GM12878 (cell line): ENCODE measurements at regions not wholly inside any gene's neighbourhood (a gene's known extent, or its start where the extent isn't known, plus 50 kb on each side); places are given as distances from the start of the nearest gene placed in this dataset.

Experiments used
- ATAC-seq: fragments of 200-7000 bp; cut with Tn5 transposase; 3 replicates; pipeline ENCODE4 v1.9.1; 2020; ENCODE audit warnings: mild to moderate bottlenecking, moderate library complexity
- BruUV-seq: library from RNA; stranded (reverse); fragments of 400-500 nt; replicated peaks from 2 replicates; lab custom pipeline; 2021; lab: Mats Ljungman, UMichigan
- CTCF ChIA-PET: fragments of 300-600 bp; sonication (Branson Sonifier 250); formaldehyde crosslinking; extraction: SDS; loops from one replicate; lab custom pipeline; 2021; ENCODE audit warnings: inconsistent platforms; lab: Yijun Ruan, JAX
- POLR2A ChIA-PET: fragments of 350-600 bp; formaldehyde crosslinking; extraction: SDS; loops from one replicate; lab custom pipeline; 2021; ENCODE audit warnings: inconsistent platforms; lab: Charles Lee
- RAD21 ChIA-PET: fragments of 300-600 bp; sonication (Branson Sonifier 250); formaldehyde crosslinking; loops from one replicate; lab custom pipeline; 2023; ENCODE audit warnings: antibody characterized with exemption; ENCODE audit not compliant: unreplicated experiment; lab: Charles Lee
- SMC1A ChIA-PET: fragments of 300-600 bp; sonication (Branson Sonifier 250); formaldehyde crosslinking; loops from one replicate; lab custom pipeline; 2023; ENCODE audit not compliant: unreplicated experiment, uncharacterized antibody; lab: Charles Lee
- DNase-seq: peaks from one replicate; pipeline ENCODE4 v3.0.0-alpha.2; 2011; ENCODE audit warnings: low read depth, low spot score
- FAIRE-seq: peaks from 3 replicates; lab custom pipeline; 2011; peaks lifted over from hg19 to GRCh38; lab: Jason Lieb, UNC
- H2AFZ ChIP-seq: 2 replicates; pipeline ENCODE4 v1.6.0; 2011; ENCODE audit warnings: low read depth, low read length, control low read depth; ENCODE audit not compliant: control insufficient read depth
- H3K27ac ChIP-seq: 2 replicates; pipeline ENCODE4 v1.5.1; 2011; ENCODE audit warnings: control low read depth; ENCODE audit not compliant: control insufficient read depth, insufficient read depth
- H3K27me3 ChIP-seq, 2 experiments: replicated peaks in 1 of 2; 2 replicates each; pipeline versions ENCODE4 v1.6.0 to v1.6.1; 2011; ENCODE audit warnings: low read length in 1 of 2; ENCODE audit not compliant: control insufficient read depth in 2 of 2, insufficient read depth in 2 of 2
- H3K36me3 ChIP-seq, 2 experiments: 2 replicates each; pipeline ENCODE4 v1.5.1; 2011; ENCODE audit warnings: low read length in 1 of 2; ENCODE audit not compliant: control insufficient read depth in 2 of 2, insufficient read depth in 2 of 2
- H3K4me1 ChIP-seq: 2 replicates; pipeline ENCODE4 v1.6.1; 2011; ENCODE audit warnings: mild to moderate bottlenecking, low read length, moderate library complexity, mixed read lengths; ENCODE audit not compliant: control insufficient read depth, insufficient read depth
- H3K4me2 ChIP-seq: 2 replicates; pipeline ENCODE4 v1.6.0; 2011; ENCODE audit warnings: control low read depth; ENCODE audit not compliant: control insufficient read depth, insufficient read depth
- H3K4me3 ChIP-seq: fragments of 200-600 bp; sonication (generic); 2 replicates; pipeline ENCODE4 v1.5.1; 2016
- H3K79me2 ChIP-seq: 2 replicates; pipeline ENCODE4 v1.6.0; 2011; ENCODE audit warnings: low read length; ENCODE audit not compliant: control insufficient read depth, insufficient read depth
- H3K9ac ChIP-seq: 2 replicates; pipeline ENCODE4 v1.8.0; 2011; ENCODE audit warnings: low read length, control low read depth, mixed read lengths; ENCODE audit not compliant: control insufficient read depth, insufficient read depth
- H3K9me3 ChIP-seq: replicated peaks from 3 replicates; pipeline ENCODE4 v1.5.1; 2011; ENCODE audit warnings: mild to moderate bottlenecking, low read length; ENCODE audit not compliant: control insufficient read depth, insufficient read depth
- H4K20me1 ChIP-seq: 2 replicates; pipeline ENCODE4 v1.6.0; 2011; ENCODE audit not compliant: control insufficient read depth, insufficient read depth
- BHLHE40 ChIP-seq, 2 experiments: fragments of 450-650 bp in 1 of 2; IDR thresholded peaks; 2 replicates each; pipeline ENCODE4 v1.6.1; 2011 to 2017; ENCODE audit warnings: low read depth in 2 of 2, borderline replicate concordance in 1 of 2, improper control_type of control experiment in 1 of 2, low read length in 1 of 2, mild to moderate bottlenecking in 1 of 2
- HCFC1 ChIP-seq: fragments of 150-350 bp; IDR thresholded peaks from 2 replicates; pipeline ENCODE4 v1.6.1; 2014; ENCODE audit warnings: low read length
- JUNB ChIP-seq: IDR thresholded peaks from 2 replicates; pipeline ENCODE4 v1.6.1; 2016; ENCODE audit warnings: antibody characterized with exemption, mild to moderate bottlenecking
- POLR2AphosphoS5 ChIP-seq: IDR thresholded peaks from 2 replicates; pipeline ENCODE4 v1.6.1; 2011; ENCODE audit warnings: mild to moderate bottlenecking, low read length, inconsistent platforms
- POU2F2 ChIP-seq: IDR thresholded peaks from 3 replicates; pipeline ENCODE4 v1.6.1; 2011; ENCODE audit warnings: low read depth, mild to moderate bottlenecking, low read length, borderline replicate concordance
- RFX5 ChIP-seq: IDR thresholded peaks from 2 replicates; pipeline ENCODE4 v1.6.1; 2011; ENCODE audit warnings: low read depth, low read length, improper control_type of control experiment
- RUNX3 ChIP-seq: IDR thresholded peaks from 2 replicates; pipeline ENCODE4 v1.6.1; 2012; ENCODE audit warnings: low read length, inconsistent platforms
- SREBF2 ChIP-seq: IDR thresholded peaks from 2 replicates; pipeline ENCODE4 v1.6.1; 2012; ENCODE audit warnings: mild to moderate bottlenecking, low read length
- ZBED1 ChIP-seq: IDR thresholded peaks from 2 replicates; pipeline ENCODE4 v1.6.1; 2016; ENCODE audit warnings: borderline replicate concordance
- ZBTB11 ChIP-seq: fragments of 450-650 bp; formaldehyde crosslinking; IDR thresholded peaks from 2 replicates; pipeline ENCODE4 v1.5.0; 2022; ENCODE audit warnings: mild to moderate bottlenecking, missing genetic modification characterization
- WGBS: methylation state at CpG from one replicate; pipeline ENCODE4 v1.1.6; 2016; ENCODE audit warnings: low lambda C conversion rate; ENCODE audit not compliant: insufficient replicate concordance, insufficient coverage; ENCODE audit errors: missing lambda C conversion rate; 5-methylcytosine and 5-hydroxymethylcytosine counted together
- in situ Hi-C: fragments of 300-500 bp; cut with MboI; formaldehyde crosslinking; loops from 9 replicates; pipeline ENCODE4 v1.14.3; 2018; ENCODE audit warnings: mixed read lengths
- intact Hi-C: fragments of 100-400 bp; cut with micrococcal nuclease; formaldehyde crosslinking; loops from one replicate; pipeline ENCODE4 v1.14.2; 2022; ENCODE audit not compliant: unreplicated experiment
- TF ChIP-seq, protein P1 (sequence below): fragments of 450-650 bp; conservative IDR thresholded peaks from 2 replicates; pipeline ENCODE4 v1.6.1; 2017; ENCODE audit warnings: mild to moderate bottlenecking, moderate library complexity

- intact Hi-C loops, result no loop called here
- SMC1A ChIA-PET, result no interaction called here
- no peak overlapping the region for H2AFZ ChIP-seq
- no peaks in the 10 kb centered on the region for H3K79me2 ChIP-seq
- RAD21 ChIA-PET, result interaction anchor here (0.8 kb wide), 1 partner anchor 9 kb away, joined by 3 read pairs; no protein-coding TSS in a partner anchor
- H3K4me1 ChIP-seq, result no peaks in the 10 kb centered on the region
- FAIRE-seq (no peak), DNase-seq (no peak), ATAC-seq (no peak)
- TF ChIP-seq ZBED1, result no peak
- no peak for TF ChIP-seq ZBTB11 (CRISPR knock-in tag)
- TF ChIP-seq RFX5, result no peak
- TF ChIP-seq POLR2AphosphoS5, result no peak
- TF ChIP-seq POU2F2, result no peak
- no peak for TF ChIP-seq RUNX3
- TF ChIP-seq SREBF2, result no peak
- TF ChIP-seq, protein P1, sequence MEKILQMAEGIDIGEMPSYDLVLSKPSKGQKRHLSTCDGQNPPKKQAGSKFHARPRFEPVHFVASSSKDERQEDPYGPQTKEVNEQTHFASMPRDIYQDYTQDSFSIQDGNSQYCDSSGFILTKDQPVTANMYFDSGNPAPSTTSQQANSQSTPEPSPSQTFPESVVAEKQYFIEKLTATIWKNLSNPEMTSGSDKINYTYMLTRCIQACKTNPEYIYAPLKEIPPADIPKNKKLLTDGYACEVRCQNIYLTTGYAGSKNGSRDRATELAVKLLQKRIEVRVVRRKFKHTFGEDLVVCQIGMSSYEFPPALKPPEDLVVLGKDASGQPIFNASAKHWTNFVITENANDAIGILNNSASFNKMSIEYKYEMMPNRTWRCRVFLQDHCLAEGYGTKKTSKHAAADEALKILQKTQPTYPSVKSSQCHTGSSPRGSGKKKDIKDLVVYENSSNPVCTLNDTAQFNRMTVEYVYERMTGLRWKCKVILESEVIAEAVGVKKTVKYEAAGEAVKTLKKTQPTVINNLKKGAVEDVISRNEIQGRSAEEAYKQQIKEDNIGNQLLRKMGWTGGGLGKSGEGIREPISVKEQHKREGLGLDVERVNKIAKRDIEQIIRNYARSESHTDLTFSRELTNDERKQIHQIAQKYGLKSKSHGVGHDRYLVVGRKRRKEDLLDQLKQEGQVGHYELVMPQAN, result no peak
- no peak for TF ChIP-seq JUNB
- no peak for TF ChIP-seq BHLHE40 (IDR thresholded peaks at IDR 0.05; ENCODE audit: borderline replicate concordance in 1 of 2, low read depth in 2 of 2, low read length in 1 of 2)
- no peak for TF ChIP-seq HCFC1
- H3K9ac ChIP-seq, result no peak overlapping the region
- 24% methylated on average over 5 of the region's 5 CpGs for WGBS
- no peak overlapping the region for H3K4me2 ChIP-seq
- CTCF ChIA-PET, result no interaction called here
- no peaks in the 10 kb centered on the region for H4K20me1 ChIP-seq
- in situ Hi-C loops, result no loop called here
- H3K36me3 ChIP-seq, result no peaks in the 10 kb centered on the region
- POLR2A ChIA-PET, result no interaction called here
- no TSS peak for BruUV-seq
- no peaks in the 10 kb centered on the region; a peak in 1 of 4 replicates for H3K27me3 ChIP-seq
- H3K4me3 ChIP-seq, result no peak overlapping the region
- H3K27ac ChIP-seq, result no peak overlapping the region
- H3K9me3 ChIP-seq, result no peaks in the 10 kb centered on the region; the same call in 2 of the 3 replicates
These were observed 372.1 kb upstream of the RUNX1 start for GRCh38 chr21:35421221-35421620.
